ENCODE measurements at regions not wholly inside any gene's neighbourhood (a gene's known extent, or its start where the extent isn't known, plus 50 kb on each side); places are given as distances from the start of the nearest gene placed in this dataset.

DNA sequence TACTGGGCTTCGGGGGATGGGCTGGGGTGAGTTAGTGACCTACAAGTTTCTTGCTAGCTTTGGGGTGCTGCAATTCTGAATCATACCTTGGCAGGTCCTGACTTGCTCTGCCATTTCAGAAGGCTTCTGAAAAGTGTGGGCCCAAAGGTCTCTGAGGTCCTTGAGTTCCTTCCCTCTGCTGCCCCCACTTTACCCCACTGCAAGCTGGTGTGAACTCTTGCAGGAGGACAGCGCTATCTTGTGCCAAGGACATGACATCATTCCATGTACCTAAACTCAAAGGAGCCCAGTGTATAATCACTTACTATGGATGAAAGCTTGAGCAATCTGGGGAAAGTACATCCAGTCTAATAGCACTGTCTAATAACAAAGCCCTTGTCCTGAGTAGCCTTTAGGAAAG, 157.4 kb downstream of the RMI1 start:
- no peak overlapping the region for H3K14ac ChIP-seq (ENCODE audit: low read length in 2 of 2)
- H3K79me1 ChIP-seq (replicated peaks; ENCODE audit: low read length, poor library complexity, severe bottlenecking): no peaks in the 10 kb centered on the region
- no peak overlapping the region for H2BK120ac ChIP-seq (ENCODE audit: low read depth, low read length)
- no peak overlapping the region for H3K23ac ChIP-seq (ENCODE audit: low read length in 2 of 2)
- H3K27me3 ChIP-seq (ENCODE audit: control insufficient read depth in 1 of 2, insufficient read depth in 1 of 2, low read length in 2 of 2): peaks cover 22 to 53% of the 10 kb centered on the region in 2 experiments
- H3K4me2 ChIP-seq (ENCODE audit: low read length, poor library complexity, severe bottlenecking): no peak overlapping the region
- H3K9ac ChIP-seq (ENCODE audit: low read length): no peak overlapping the region
- H3K18ac ChIP-seq (ENCODE audit: low read depth in 1 of 2, low read length in 2 of 2): no peak overlapping the region
- no peak overlapping the region for H4K91ac ChIP-seq (ENCODE audit: low read length)
- no peak overlapping the region for H2BK12ac ChIP-seq (ENCODE audit: low read length in 2 of 2)
- no peaks in the 10 kb centered on the region for H3K9me3 ChIP-seq (ENCODE audit: control insufficient read depth, low read length)
- H2BK5ac ChIP-seq (ENCODE audit: low read depth, low read length, poor library complexity, severe bottlenecking): no peak overlapping the region
- 90% methylated on average over 2 of the region's 2 CpGs for WGBS
- H2BK15ac ChIP-seq (ENCODE audit: low read depth, poor library complexity, severe bottlenecking): no peak overlapping the region
- H3K4me3 ChIP-seq (ENCODE audit: insufficient read depth in 1 of 2, low read depth in 1 of 2, low read length in 2 of 2): no peak overlapping the region
- peak; percentile 46 for DNase-seq
- H2AK5ac ChIP-seq (ENCODE audit: low read length, severe bottlenecking): no peak overlapping the region
- H3K4ac ChIP-seq (ENCODE audit: low read depth in 1 of 2, low read length in 2 of 2): no peak overlapping the region
- no peak overlapping the region for H3K27ac ChIP-seq (ENCODE audit: low read length, poor library complexity, severe bottlenecking)
- H3K36me3 ChIP-seq (ENCODE audit: control insufficient read depth in 1 of 2, insufficient read depth in 2 of 2, low read depth in 1 of 2, low read length in 2 of 2): no peaks in the 10 kb centered on the region
- no peak overlapping the region for H2AFZ ChIP-seq (ENCODE audit: low read depth, low read length)
- H4K8ac ChIP-seq (ENCODE audit: low read length): no peak overlapping the region
- peaks cover 4% of the 10 kb centered on the region for H3K4me1 ChIP-seq (ENCODE audit: control insufficient read depth, insufficient read depth, low read depth, low read length)

DNA sequence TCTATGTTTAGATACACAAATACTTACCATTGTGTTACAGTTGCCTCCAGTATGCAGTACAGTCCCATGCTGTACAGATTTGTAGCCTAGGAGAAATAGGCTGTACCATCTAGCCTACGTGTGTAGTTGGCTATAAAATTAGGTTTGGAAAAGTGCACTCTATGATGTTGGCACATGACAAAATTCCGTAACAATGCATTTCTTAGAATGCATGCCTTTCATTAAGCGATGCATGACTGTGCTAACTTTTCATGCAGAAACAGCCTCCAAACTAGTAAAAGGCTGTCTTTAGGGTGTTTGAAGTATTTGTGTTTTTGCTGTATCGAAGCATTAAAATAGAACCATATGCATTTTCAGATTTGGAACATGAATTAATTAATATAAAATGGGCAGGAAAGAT, 157.9 kb downstream of the RMI1 start:
- Histone ChIP-seq H3K27me3 (ENCODE audit: control insufficient read depth in 1 of 2, insufficient read depth in 1 of 2, low read length in 2 of 2) (peaks cover 22 to 58% of the 10 kb centered on the region in 2 experiments), H2BK5ac (ENCODE audit: low read depth, low read length, poor library complexity, severe bottlenecking) (no peak overlapping the region), H3K4ac (ENCODE audit: low read depth in 1 of 2, low read length in 2 of 2) (no peak overlapping the region), H3K9me3 (ENCODE audit: control insufficient read depth, low read length) (no peaks in the 10 kb centered on the region), H2BK12ac (ENCODE audit: low read length in 2 of 2) (no peak overlapping the region), H3K4me2 (ENCODE audit: low read length, poor library complexity, severe bottlenecking) (no peak overlapping the region), H3K27ac (ENCODE audit: low read length, poor library complexity, severe bottlenecking) (no peak overlapping the region), H3K9ac (ENCODE audit: low read length) (no peak overlapping the region), H3K79me1 (replicated peaks; ENCODE audit: low read length, poor library complexity, severe bottlenecking) (no peaks in the 10 kb centered on the region), H2BK15ac (ENCODE audit: low read depth, poor library complexity, severe bottlenecking) (no peak overlapping the region), H2AFZ (ENCODE audit: low read depth, low read length) (no peak overlapping the region), H2AK5ac (ENCODE audit: low read length, severe bottlenecking) (no peak overlapping the region), H4K91ac (ENCODE audit: low read length) (no peak overlapping the region), H3K4me3 (ENCODE audit: insufficient read depth in 1 of 2, low read depth in 1 of 2, low read length in 2 of 2) (no peak overlapping the region), H3K23ac (ENCODE audit: low read length in 2 of 2) (no peak overlapping the region), H3K36me3 (ENCODE audit: control insufficient read depth in 1 of 2, insufficient read depth in 2 of 2, low read depth in 1 of 2, low read length in 2 of 2) (no peaks in the 10 kb centered on the region), H2BK120ac (ENCODE audit: low read depth, low read length) (no peak overlapping the region), H3K4me1 (ENCODE audit: control insufficient read depth, insufficient read depth, low read depth, low read length) (peaks cover 4% of the 10 kb centered on the region), H3K18ac (ENCODE audit: low read depth in 1 of 2, low read length in 2 of 2) (no peak overlapping the region), H3K14ac (ENCODE audit: low read length in 2 of 2) (no peak overlapping the region), H4K8ac (ENCODE audit: low read length) (no peak overlapping the region)
- DNase-seq: no peak
- 94% methylated on average over 3 of the region's 4 CpGs for WGBS

- H3K4me3 ChIP-seq (ENCODE audit: insufficient read depth in 1 of 2, low read depth in 1 of 2, low read length in 2 of 2): peak overlapping the region in 1 of 2 experiments; percentile 1
- no peaks in the 10 kb centered on the region for H3K9me3 ChIP-seq (ENCODE audit: control insufficient read depth, low read length)
- no peaks in the 10 kb centered on the region for H3K36me3 ChIP-seq (ENCODE audit: control insufficient read depth in 1 of 2, insufficient read depth in 2 of 2, low read depth in 1 of 2, low read length in 2 of 2)
- no peak overlapping the region for H4K8ac ChIP-seq (ENCODE audit: low read length)
- H3K9ac ChIP-seq (ENCODE audit: low read length): no peak overlapping the region
- H2BK15ac ChIP-seq (ENCODE audit: low read depth, poor library complexity, severe bottlenecking): no peak overlapping the region
- no peak overlapping the region for H4K91ac ChIP-seq (ENCODE audit: low read length)
- H2AK5ac ChIP-seq (ENCODE audit: low read length, severe bottlenecking): no peak overlapping the region
- no peak overlapping the region for H3K4ac ChIP-seq (ENCODE audit: low read depth in 1 of 2, low read length in 2 of 2)
- no peak overlapping the region for H2BK12ac ChIP-seq (ENCODE audit: low read length in 2 of 2)
- no peak overlapping the region for H2AFZ ChIP-seq (ENCODE audit: low read depth, low read length)
- H3K79me1 ChIP-seq (replicated peaks; ENCODE audit: low read length, poor library complexity, severe bottlenecking): no peaks in the 10 kb centered on the region
- DNase-seq: no peak
- 85% methylated on average over 10 of the region's 11 CpGs for WGBS
- no peak overlapping the region for H3K4me2 ChIP-seq (ENCODE audit: low read length, poor library complexity, severe bottlenecking)
- no peak overlapping the region for H2BK120ac ChIP-seq (ENCODE audit: low read depth, low read length)
- no peak overlapping the region for H2BK5ac ChIP-seq (ENCODE audit: low read depth, low read length, poor library complexity, severe bottlenecking)
- H3K14ac ChIP-seq (ENCODE audit: low read length in 2 of 2): no peak overlapping the region
- H3K18ac ChIP-seq (ENCODE audit: low read depth in 1 of 2, low read length in 2 of 2): no peak overlapping the region
- peaks cover 22 to 58% of the 10 kb centered on the region in 2 experiments for H3K27me3 ChIP-seq (ENCODE audit: control insufficient read depth in 1 of 2, insufficient read depth in 1 of 2, low read length in 2 of 2)
- no peak overlapping the region for H3K27ac ChIP-seq (ENCODE audit: low read length, poor library complexity, severe bottlenecking)
- H3K23ac ChIP-seq (ENCODE audit: low read length in 2 of 2): no peak overlapping the region
- H3K4me1 ChIP-seq (ENCODE audit: control insufficient read depth, insufficient read depth, low read depth, low read length): peaks cover 4% of the 10 kb centered on the region
These were observed 158.9 kb downstream of the RMI1 start for GRCh38 chr9:84139296-84140070.

DNA sequence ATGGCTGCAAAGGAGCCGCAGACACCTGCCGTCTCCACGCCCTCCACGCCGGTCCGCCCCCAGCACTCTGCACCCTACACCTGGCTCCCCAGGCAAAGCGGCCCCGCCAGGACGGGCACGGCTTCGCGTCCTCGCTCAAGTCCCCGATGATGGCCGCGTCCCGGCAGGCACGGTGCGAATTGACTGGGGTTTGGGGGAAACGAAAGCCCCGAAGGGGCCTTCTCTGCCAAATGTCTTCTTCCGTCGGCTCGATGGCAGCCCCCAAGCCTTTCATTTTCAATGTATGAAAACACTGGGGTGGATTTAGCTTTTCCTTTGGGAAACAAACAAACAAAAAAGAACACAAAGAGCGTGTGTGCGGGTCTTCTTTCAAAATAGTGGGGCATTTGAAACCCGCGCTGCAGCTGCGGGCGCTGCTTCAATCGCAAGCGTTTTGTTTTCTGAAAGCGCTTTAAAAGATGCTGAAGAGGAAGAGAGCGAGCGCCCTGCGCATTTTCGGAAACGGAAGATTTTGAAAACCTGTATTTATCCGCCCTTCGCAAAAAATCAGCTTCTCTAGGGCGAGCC, 160.0 kb downstream of the RMI1 start:
- Histone ChIP-seq H3K14ac (ENCODE audit: low read length in 2 of 2) (no peak overlapping the region), H3K4me2 (ENCODE audit: low read length, poor library complexity, severe bottlenecking) (peak overlapping the region; percentile 93), H2BK15ac (ENCODE audit: low read depth, poor library complexity, severe bottlenecking) (no peak overlapping the region), H3K79me1 (replicated peaks; ENCODE audit: low read length, poor library complexity, severe bottlenecking) (no peaks in the 10 kb centered on the region), H3K36me3 (ENCODE audit: control insufficient read depth in 1 of 2, insufficient read depth in 2 of 2, low read depth in 1 of 2, low read length in 2 of 2) (no peaks in the 10 kb centered on the region), H2AFZ (ENCODE audit: low read depth, low read length) (no peak overlapping the region), H3K4ac (ENCODE audit: low read depth in 1 of 2, low read length in 2 of 2) (no peak overlapping the region), H4K91ac (ENCODE audit: low read length) (peak overlapping the region; percentile 20), H3K27me3 (ENCODE audit: control insufficient read depth in 1 of 2, insufficient read depth in 1 of 2, low read length in 2 of 2) (peaks cover 22 to 58% of the 10 kb centered on the region in 2 experiments), H3K9ac (ENCODE audit: low read length) (peak overlapping the region; percentile 33), H3K23ac (ENCODE audit: low read length in 2 of 2) (no peak overlapping the region), H3K18ac (ENCODE audit: low read depth in 1 of 2, low read length in 2 of 2) (no peak overlapping the region), H4K8ac (ENCODE audit: low read length) (no peak overlapping the region), H2BK120ac (ENCODE audit: low read depth, low read length) (no peak overlapping the region), H3K4me3 (ENCODE audit: insufficient read depth in 1 of 2, low read depth in 1 of 2, low read length in 2 of 2) (peak overlapping the region; percentile 49 to 71), H2BK5ac (ENCODE audit: low read depth, low read length, poor library complexity, severe bottlenecking) (no peak overlapping the region), H3K9me3 (ENCODE audit: control insufficient read depth, low read length) (no peaks in the 10 kb centered on the region), H3K4me1 (ENCODE audit: control insufficient read depth, insufficient read depth, low read depth, low read length) (peaks cover 4% of the 10 kb centered on the region), H2AK5ac (ENCODE audit: low read length, severe bottlenecking) (no peak overlapping the region), H3K27ac (ENCODE audit: low read length, poor library complexity, severe bottlenecking) (no peak overlapping the region), H2BK12ac (ENCODE audit: low read length in 2 of 2) (no peak overlapping the region)
- peak; percentile 43 for DNase-seq
- 3% methylated on average over 37 of the region's 41 CpGs for WGBS
